GM19467 (cell line): ENCODE measurements at regions not wholly inside any gene's neighbourhood (a gene's known extent, or its start where the extent isn't known, plus 50 kb on each side); places are given as distances from the start of the nearest gene placed in this dataset.

Experiments used
- ATAC-seq: cut with Tn5 transposase; IDR thresholded peaks from one replicate; pipeline ENCODE4 v1.9.1; 2021; ENCODE audit warnings: mild to moderate bottlenecking, moderate library complexity; ENCODE audit not compliant: unreplicated experiment

DNA sequence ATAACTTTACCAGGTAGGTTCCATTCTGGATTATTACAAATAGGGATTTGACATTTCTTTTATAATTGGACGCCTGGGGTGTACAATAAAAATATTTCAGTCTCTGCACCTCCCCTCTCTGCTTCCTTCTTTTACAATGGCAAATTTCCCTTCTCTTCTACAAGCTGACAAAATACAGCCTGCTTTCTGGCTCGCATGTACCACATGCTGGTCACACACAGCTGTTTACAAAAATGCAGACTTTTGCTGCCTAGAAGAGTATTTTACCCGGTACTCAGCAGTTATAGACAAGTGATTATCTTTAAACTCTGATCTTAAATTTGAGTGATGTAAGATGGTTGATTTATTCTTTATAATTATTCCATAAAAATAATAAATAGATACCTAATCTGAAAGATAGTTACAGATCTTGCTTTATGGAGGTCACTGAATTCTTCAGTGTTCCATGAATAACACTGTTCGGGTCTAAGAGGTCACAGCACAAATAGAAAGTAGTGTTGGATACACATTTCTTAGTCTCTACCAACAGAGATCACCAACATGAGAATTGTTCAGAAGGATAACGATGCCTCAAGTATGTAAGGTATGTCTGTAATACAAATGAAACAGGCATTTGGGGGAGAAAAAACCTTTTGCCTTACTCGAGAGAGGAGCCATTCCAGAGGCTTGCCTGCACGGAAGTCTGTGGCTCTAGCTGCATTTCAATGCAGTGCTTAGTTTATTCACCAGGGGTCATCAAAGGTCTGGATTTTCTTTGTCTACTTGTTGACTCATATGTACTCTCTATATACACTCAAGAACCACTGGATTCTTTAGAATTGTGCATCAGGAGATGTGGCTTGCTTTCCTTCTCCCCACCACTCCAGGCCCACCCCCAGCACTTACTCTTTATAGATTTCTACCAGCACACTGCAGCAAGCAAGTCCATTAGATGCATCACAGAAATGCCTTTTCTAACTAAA, 206.6 kb upstream of the RFX3 start:
- ATAC-seq: peak; percentile 92

DNA sequence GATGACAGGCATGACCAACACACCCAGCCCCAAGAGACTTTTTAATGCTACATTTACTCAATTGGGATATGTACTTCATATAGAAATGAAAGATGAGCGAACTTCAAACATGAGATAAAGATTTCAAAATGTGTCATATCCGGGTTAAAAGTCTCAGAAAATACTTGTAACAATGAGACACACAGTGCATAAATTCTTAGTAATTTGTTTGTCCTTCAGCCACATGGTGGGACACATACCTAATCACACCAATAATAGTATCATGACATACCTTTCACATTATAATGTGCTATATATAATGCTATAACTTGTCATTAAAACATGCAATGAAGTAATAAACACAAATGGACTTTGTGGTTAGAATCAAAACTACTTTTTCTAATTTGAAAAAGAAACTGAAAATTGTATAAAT, 204.7 kb upstream of the RFX3 start:
- no peak for ATAC-seq

DNA sequence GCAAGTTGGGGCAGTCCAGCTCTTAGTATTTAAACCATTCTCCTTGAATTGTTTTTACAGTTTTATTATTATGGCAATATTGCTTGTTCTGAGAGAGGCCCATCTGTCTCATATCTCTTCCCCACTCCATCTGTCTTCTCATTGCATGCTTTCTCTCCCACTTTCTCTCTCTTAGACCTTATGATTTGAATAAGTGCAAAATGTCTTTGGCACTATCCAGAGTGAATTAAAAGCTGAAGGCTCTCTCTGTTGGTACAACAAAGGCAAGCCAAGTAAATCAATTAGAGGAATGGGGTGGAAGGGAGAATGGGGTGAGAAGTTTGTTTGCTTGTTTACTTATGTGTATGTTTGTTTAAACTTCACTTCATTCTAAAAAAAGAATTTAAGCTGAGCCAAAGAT, 195.3 kb upstream of the RFX3 start:
- ATAC-seq: no peak

DNA sequence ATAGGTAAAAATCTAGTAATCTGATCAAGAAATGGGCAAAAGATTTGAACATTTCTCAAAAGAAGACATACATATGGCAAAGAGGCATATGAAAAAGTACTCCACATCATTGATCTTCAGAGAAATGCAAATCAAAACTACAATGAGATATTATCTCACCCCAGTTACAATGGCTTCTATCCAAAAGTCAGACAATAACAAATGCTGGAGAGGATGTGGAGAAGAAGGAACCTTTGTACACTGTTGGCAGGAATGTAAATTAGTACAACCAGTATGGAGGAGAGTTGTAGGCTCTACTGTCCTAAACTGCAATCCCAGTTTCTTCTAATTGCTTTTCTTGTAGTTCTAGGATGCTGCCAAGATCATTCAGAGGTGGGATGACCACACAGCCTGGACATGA, 193.5 kb upstream of the RFX3 start:
- no peak for ATAC-seq

DNA sequence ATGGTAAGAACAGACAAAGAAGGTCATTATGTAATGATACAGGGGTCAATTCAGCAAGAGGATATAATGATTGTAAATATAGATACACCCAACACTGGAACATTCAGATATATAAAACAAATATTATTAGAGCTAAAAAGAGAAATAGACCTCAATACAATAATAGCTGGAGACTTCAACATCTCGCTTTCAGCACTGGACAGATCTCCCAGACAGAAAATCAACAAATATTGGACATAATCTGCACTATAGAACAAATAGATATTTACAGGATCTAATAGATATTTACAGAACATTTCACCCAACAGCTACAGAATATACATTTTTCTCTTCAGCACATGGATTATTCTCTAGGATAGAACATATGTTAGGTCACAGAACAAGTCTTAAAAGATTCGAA, 190.6 kb upstream of the RFX3 start:
- no peak for ATAC-seq

DNA sequence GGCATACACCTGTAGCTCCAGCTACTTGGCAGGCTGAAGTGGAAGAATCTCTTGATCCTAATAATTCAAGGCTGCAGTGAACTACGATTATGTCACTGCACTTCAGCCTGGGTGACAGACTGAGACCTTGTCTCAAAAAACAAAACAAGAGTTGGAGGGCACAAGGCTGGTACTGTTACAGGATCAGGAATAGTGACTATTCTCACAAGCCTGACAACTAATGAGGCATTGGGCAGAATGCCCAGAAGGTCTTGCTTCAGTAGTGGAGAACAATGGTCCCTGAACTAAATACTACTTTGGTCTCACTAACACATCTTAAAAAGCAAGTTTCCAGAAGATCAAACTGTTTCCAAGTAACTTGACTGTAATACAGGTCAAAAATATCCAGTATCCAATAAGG, 182.9 kb upstream of the RFX3 start:
- ATAC-seq: no peak

DNA sequence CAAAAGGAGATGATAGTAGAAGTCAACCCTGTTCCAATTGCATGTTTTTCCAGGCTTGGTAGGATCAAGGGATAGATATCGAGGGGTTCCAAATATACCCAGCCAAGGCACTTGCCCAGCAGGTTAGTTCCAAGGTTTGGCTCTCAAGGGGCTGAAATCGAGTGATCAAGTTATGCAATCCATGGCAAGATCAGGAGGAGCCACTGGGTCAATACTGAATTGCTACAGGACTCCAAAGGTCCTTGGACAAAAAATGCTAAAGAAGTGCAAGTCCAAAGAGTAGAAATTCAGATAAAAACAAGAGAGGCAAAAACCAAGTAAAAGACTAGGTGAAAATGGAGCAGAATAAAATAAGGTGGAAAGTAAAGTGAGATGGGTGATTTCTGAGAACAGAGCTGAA, 179.1 kb upstream of the RFX3 start:
- no peak for ATAC-seq

DNA sequence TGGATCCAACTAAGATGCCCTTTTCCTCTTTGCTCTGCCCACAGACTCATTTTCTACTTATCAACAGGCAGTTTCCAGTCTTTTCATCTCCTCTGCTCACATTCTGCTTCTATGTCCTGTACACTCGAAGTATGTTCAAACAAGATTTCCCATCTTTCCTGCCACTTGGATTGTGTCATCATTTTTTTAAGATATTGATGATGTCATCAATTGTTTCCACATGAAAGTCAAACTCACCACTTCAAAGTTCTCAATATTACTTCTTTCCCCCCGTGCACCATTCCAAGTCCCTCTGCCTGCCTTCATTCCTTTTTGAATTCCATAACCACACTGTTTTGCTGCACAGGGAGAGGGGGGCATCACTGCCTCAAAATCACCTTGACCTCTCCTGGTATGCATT, 175.0 kb upstream of the RFX3 start:
- no peak for ATAC-seq

DNA sequence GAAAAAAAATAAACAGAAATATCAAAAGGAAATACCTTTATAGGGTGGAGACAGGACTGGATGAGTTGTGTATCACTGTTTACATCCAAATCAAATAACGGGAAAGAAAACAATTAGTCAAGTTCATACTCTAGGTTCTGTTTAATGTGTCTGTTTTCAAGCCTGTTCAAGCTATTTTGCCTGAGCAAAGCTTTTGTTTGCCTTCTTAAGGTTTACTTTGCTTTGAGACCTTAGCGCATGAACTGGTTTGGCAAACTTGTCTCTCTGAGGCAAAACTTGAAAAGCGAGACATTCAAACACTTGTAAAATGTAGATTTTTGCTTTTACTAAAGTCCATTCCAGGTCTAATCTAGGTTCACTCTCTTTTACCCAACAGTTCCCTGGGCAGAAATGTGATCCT, 174.1 kb upstream of the RFX3 start:
- no peak for ATAC-seq

DNA sequence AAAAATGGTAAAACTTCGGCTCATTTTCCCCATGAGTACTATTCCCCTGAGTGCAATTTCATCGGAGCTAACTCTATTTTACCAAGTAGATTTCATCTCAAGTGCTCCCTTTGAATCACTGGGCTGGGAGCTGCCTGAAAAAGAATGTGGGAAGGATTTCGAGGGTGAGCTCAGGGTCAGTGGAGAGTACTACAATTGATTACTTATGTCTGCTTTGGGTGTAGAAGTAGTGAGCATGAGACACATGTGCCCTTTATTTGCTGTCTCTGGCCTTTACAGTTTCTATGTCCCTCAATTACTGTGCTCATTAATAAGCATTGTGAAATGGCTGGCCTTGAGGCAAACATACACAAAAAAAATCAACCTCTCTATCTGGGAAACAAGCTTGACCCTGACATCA, 172.7 kb upstream of the RFX3 start:
- ATAC-seq: no peak

DNA sequence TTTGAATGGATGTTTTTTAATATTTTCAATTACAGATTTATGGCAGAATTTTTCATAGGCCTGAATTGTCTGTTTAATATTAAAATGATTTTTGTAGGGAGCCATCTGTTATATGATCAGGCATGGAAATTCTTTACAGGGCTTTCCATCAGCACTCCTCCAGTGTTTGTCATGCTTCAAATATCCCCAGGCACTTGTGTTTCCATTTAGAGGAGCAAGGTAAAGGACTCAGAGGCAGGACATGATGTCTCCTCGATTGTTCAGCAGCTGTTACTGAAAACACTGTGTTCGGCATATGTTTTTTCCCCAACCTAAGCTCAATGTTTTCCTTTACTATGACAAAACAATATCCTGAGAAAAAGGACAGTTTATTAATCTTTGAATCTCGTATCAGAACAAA, 172.3 kb upstream of the RFX3 start:
- no peak for ATAC-seq

DNA sequence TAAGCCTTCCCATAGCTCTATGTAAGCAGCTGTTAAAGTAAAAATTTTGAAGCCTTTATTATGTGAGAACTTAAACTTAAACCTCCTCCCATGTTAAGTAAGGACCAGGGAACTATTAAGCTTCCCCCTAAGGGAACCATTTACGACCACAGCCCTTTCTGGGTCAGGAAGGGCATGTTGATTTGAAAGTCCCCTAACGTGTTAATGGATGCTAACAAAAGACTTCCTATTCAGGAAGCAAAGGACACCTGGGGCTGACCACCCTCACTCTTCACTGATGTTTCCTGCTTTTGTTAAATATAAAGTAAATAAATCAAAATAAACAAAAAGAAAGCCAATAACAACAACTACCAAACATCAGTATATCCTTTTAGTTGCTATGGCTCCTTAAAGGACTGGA, 170.6 kb upstream of the RFX3 start:
- ATAC-seq: no peak

DNA sequence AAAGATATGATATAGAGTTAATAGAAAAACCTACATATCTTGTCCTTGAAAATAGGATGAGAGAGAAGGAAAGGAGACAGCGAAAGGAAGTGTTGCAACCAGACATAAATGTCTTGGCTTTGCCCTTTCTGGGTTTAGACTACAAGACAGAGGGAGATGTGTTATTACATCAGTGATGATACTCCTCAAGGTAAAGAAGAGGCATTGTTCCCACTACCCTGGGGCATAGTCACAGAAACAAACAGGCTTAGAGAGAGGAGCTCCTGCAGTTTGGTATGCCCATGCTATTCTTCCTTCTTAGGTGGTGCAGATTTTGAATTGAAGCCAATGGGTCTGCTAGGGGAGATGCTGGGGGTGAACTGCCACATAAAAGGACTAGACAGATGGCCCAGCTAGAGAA, 166.8 kb upstream of the RFX3 start:
- no peak for ATAC-seq

DNA sequence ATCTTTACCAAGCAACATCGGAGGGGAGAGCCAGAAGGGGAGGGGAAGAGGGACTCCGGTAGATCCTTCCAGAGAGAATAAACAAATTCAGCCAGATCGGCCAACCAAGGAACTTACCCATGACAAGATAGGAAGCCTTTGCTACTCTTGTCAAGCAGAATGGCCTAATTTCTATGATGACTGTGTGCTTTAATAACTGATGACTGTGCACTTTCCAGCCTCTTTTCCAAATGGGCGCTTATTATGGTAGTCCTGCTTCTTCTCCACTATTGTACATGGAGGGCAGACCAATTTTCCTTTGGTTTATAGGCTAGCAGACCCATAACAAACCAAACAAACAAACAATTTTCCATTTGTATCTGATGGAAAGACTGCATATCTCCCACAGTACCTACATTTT, 163.8 kb upstream of the RFX3 start:
- ATAC-seq: no peak

DNA sequence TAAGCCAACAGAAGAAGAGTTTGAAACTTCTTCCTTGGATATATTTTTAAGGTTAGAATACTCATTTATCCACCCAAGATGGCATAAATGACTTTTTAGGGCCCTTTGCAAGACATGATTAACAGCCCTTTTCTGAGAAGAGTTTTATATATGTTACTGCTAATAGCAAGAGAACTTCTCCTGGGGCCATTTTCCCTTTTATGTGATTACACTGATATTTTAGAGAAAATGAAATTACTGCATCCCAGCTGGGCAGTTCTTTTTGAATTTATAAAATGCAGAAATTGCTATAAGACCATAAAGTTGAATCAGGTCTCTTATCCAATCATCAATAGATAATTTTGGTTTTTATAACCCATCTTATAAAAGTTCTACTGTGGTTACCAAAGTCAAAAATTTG, 161.3 kb upstream of the RFX3 start:
- no peak for ATAC-seq

DNA sequence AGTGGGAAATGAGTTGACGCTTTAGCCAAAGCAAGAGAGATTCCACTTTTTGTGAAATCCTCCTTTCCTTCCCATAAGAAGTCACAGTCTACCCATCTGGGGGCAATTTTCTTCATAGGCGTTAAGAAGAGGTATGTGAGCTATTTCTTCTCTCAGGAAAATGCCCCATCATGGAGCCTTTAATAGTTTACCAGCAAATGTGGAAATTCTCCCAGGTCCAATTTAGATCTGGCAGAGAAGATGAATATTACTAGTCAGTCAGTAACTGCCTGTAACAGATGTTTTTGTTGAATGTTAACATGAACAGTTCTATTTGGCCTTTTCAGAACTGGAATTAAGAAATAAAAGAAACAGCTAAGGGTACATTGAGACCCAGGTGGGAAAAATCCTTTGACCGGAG, 156.4 kb upstream of the RFX3 start:
- no peak for ATAC-seq

DNA sequence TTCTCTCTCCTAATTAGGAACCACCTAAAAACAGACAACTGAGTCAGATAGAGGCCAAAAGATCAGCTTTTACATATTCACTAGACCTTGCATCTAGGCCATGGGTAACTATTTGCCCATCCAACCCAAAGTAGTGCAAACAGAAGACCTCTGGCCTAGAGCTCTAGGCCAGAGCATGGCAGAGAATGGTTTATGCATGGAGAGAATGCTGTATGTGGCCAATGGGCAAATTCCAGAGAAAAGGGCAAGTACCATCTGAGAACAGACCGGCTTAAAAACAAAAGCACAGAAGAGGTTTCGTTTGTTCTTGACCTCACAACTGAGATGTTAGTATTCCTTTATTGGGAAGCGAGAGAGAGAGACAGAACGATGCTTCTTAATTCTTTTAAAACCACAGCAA, 151.7 kb upstream of the RFX3 start:
- no peak for ATAC-seq

DNA sequence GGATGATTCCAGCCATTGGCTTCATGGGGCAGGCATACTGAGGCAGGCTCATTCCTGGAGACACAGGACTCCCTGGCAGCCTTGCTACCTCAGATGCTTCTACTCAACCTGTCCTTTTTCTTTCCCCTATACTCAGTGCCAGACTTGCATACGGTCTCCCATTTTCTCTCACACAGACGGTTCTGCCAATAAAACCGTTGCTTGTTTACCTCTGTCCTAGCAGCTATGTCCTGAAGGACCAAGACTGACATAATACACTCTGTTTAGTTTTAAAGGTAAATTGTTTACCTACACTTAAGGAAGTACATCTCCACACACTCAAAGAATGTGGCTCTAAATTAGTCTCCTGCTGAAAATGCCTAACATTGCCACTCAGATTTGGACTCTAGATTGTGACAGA, 151.0 kb upstream of the RFX3 start:
- ATAC-seq: no peak

DNA sequence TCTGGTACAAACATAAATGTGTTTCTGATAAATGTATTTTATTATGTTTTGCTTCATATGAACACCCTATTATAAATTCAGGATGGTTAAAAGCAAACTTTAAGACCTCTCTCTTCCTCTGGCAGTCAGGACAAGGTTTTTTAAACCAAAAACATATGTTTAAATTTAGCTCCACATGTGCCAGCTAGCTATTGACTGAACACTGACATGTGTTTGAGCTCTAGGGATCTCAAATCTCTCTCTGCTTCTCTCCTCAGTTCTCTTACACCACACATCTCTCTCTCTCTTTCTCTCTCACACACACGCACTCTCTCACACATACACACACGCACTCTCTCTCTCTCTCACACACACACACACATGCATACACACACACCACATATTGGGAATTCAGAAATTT, 150.1 kb upstream of the RFX3 start:
- ATAC-seq: no peak

DNA sequence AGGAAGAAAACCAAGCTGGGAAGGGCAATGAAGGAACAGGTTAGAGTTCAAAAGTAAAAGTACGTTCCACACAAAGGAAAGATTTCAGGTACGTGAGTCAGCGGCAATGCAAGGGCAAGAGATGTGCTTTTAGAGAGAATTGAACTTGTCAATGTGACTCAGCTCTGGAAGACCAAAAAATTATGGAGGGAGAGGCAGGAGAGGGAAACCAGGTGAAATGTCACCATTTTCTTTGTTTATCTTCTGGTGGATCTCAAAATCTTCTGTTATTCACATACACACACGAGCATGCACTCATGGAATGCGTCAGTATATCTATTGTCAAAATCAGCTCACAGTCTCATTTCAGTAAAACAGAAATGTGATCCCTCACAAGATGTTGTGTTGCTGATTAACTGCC, 148.8 kb upstream of the RFX3 start:
- ATAC-seq: no peak

DNA sequence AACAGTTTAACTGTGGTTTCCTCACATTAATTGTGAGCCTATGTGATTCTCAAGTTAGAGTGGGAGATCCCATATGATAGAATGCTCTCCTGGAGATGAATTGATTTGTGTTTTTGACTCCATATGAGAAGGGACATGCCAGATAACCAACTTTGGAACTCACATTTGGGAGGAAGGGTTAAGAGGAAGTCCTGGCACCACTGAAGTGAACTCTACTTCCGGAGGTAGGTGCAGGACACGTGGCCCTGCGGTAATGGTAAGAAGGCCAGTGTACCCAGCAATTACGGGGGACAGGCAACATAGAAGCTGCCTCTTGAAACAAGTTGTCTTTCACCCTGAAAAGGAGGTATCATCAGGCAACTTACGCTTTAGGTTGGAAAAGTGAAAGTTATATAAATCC, 146.6 kb upstream of the RFX3 start:
- ATAC-seq: no peak

DNA sequence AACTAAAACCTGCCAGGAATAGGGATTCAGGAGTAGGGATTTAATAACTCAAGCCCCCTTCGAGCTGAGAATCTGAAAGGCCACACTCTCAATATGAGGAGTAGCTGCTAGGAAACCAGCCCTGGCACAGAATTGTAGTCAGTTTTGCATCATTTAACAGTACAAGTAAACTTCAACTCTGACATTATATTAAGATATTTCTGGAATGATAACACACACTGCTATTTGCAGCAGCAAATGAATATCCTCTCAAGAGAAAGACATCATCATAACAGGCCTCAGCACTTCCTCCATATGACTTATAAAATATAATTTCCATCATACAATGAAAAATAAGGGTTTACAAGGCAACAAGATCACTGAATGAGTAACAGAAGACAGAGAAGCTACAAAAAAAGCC, 138.2 kb upstream of the RFX3 start:
- ATAC-seq: no peak

DNA sequence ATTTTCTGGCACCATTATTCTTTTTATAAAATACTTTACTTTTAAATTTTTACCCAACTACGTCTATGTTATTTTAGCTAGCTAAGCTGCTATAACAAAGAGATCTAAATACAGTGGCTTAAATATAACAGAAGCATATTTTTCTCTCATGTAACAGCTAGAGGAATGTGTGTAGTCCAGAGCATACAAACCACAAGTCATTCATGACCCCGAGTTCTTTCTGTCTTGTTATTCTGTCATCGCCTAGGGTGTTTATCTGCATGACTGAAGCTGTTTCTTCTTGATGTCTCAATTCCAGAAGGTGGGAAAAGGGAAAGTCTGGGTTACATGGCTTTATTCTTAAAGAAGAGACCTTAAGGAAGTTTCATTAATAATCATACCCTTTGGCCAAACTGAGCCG, 136.9 kb upstream of the RFX3 start:
- no peak for ATAC-seq
